Activated CD8-positive, alpha-beta memory T cell treated with anti-CD3 and anti-CD28 coated beads, Interleukin-2, amount 50 U/mL, for 48 hours (primary cell): ENCODE measurements at regions not wholly inside any gene's neighbourhood (a gene's known extent, or its start where the extent isn't known, plus 50 kb on each side); places are given as distances from the start of the nearest gene placed in this dataset.
"Not testable (repeated sequence)": the region's sequence is repeated elsewhere in the genome, so short reads cannot be mapped to it uniquely, and the experiment has no call there.

Source experiments
- DNase-seq: peaks from one replicate; pipeline ENCODE4 v3.0.0-alpha.2; 2020

DNA sequence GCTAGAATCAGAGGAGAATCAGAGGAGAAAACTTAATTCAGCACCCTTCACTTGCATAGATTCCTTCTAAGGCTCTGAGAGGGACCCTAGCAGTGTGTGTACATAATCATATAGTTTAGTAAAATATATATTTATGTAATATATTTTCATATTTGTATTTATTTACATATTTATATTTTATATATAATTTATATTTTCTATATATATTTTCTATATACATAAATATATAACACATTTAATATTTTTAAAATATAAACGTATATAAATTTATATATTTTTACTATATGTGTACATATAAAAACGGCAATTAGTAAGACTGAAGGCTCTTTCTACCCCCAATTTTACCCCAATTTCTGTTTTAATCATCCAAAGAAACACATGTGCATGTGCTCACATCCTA lies 80.3 kb downstream of the NXPE2 start:
- no peak for DNase-seq

DNA sequence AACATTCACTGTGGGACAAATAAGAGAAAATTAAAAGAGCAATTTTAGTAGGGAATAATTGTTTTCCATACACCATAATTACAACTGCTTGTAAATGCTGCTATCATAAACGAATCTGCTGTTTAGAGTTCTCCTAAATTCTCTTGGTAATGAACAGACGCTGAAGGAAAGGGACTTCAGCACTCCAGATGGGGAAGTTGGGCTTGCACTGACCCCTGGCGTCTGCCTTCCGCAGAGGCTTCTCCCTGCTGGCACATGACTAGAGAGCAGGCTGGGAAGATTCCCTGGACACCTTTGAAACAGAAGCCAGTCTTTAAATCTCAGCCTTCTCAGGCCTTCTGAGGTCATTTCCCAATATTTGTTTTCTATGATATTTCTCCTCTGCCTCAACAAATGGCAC lies 84.1 kb downstream of the NXPE2 start:
- DNase-seq, result no peak

GRCh38 chr11:114764563-114764962 lies 86.2 kb downstream of the NXPE2 start:
- DNase-seq, result no peak

GRCh38 chr11:114771172-114771571 lies 92.8 kb downstream of the NXPE2 start:
- no peak for DNase-seq

DNA sequence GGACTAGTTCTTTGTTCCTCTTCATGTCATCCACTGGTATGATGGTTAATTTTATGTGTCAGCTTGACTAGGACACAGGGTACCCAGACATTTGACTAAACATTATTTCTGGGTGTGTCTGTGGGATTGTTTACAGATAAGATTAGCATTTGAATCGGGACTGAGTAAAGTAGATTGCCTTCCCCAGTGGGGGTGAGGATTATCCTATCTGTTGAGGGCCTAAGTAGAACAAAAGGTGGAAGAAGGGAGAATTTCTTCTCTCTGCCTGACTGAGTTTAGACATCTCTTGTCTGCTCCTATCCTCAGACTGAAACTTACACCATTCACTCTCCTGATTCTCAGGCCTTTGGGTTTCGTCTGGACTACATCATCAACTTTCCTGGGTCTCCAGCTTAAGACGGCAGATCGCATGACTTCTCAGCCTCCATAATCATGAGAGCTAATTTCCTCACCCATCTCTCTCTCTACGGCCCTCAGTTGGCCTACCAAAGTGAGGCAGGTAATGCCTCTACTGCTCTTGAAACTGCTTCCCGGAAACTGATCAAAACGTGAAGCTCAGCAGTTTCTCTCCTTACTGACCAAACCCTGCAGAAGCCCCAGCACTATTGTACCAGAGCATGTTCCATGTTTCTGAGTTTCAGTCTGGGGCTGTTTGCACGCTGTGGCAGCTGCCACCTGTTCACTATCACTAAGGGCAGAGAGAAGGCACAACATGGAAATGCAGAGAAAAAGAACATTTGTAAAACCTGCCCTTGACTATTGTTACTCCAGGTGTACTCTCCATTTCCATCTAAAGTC lies 95.4 kb downstream of the NXPE2 start:
- DNase-seq, result no peak

DNA sequence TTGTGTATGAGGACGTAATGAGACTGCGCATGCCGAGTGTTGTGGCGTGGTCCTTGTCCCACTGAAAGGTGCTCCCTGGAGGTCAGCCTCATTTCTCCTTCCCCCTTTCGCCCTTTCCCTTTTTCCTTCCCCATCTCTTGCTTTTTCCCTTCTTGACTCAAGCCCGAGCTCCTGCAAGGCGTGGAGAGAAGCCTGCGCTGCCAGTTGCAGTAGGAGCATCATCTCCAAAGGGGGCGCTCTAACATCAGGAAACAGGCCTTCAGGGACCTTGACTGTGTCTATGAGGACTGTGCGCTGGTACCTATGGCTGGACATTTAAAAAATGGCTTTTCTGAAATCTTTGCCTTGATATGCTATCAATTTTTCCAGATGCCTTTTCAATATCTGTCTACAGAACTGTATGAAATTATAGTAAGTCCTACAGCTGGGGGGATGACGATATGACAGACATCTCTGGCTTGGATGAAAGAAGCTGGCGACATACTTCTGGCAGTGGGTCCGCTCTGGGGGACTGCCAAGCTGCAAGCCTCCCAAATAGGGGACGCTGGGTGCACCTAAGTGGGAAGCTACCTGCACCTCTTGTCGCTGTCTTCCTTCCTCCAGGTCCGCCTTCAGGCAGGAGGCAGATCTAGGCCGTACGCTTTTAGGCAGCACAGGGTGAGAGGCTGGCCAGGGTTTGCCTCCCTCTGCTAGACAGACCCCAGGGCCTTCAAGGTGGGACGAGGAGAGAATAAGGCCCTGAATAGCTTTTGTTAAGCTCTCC lies 96.5 kb downstream of the NXPE2 start:
- DNase-seq, result no peak

DNA sequence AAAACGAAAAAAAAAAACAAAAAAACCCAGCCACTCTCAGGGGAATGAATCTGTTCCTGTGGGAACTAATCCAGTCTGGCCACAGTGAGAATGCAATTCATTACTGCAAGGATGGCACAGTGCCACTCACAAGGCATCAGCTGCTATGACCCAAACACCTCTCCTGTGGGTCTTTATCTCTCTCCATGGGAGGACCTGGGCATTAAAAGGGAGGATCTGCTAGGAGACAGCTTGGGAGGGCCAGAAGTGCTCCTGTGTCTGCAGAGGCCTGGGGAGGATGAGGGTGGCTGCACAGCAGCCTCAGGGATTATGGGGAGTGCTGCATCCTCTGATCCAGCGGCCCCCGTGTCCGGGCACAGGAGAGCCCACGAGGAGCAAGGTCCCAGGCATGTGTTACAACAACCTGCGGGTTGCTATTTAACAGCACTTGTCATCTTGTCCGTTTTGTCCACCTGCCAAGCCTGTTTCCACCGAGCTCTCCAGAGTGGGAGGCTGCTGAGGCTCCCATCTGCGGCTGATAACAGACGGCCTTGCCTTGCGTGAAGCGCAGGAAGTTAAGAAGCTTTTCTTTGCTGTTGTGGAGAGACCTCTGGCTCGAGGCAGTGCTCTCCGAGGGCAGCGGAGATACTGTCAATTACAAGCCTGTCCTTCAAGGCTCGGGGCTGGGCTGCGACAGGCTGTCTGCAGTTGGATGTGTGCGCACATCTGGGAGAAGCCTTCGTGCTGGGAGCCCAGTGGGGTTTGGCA lies 97.7 kb downstream of the NXPE2 start:
- no peak for DNase-seq

DNA sequence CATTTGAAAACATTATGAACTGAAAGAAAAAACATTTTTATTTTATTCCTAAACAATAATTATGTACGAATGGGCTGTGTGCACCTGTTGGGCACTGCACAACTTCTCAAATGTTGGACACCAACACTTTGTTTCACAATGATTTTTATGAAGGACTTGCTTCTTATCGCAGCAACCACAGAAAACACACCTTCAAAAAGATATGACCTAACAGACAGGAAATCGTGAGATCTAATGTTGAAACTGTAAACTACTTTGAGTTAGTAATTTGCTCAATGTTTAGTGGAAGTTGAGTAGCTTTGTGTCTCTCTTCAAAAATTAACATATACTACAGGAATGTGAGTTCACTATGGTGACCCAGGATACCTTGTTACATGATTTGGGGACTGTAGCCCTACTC lies 98.6 kb downstream of the NXPE2 start:
- no peak for DNase-seq

- DNase-seq, result no peak
Measured at GRCh38 chr11:114779189-114779588, 100.9 kb downstream of the NXPE2 start.

DNA sequence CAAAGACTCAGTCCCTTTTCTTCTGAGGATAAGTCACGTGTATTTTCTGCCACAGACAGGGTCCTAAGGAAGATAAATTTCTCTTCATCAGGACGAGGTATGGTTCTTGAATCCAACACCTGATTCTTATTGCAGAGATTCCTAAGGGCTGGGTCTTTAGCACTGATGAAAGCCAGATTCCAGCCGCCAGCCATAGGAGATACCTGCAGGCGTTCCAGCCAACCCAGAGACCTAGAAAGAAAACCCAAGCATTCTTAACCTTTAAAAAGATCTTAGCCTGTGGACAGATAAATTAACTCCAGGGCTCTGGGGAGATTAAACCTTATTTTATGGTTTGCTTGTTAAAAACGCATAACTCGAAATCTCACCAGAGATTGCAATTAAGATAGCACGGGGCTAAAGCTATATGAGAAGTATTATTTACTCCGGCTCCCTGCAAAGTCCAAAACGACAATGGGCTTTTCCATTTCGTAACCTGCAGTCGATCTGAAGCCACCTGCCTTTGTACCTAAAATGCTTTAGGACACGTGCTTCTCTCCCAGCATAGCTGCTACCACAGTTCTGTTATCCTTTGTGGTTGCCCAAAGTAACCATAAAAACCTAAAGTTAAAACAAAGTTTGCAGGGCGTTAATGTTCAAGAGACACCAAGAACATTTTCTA lies 104.5 kb downstream of the NXPE2 start:
- no peak for DNase-seq

- no peak for DNase-seq
Measured at GRCh38 chr11:114783805-114784204, 105.5 kb downstream of the NXPE2 start.

GRCh38 chr11:114784216-114784615 lies 105.9 kb downstream of the NXPE2 start:
- DNase-seq, result no peak

DNA sequence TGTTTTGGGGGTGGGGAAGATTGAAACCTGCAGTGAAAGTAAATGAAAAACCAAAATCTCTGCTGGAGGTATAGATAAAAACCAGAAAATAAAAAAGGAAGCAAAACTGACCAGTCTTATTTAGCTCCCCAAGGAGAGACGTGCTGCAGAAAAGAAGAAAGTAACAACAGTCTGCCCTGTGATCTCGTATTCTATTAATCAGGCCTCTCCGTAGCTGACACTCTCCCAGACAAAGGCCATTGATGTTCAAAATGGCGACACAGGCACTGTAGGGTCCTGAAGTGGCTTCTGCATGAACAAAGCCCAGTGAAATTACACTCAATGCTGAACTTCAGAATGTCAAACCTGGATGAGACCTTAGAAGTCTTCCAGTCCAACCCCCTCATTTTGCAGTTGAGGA lies 106.6 kb downstream of the NXPE2 start:
- no peak for DNase-seq

- DNase-seq, result no peak
Measured at GRCh38 chr11:114785820-114786219, 107.5 kb downstream of the NXPE2 start.

GRCh38 chr11:114787126-114787525 lies 108.8 kb downstream of the NXPE2 start:
- no peak for DNase-seq

DNA sequence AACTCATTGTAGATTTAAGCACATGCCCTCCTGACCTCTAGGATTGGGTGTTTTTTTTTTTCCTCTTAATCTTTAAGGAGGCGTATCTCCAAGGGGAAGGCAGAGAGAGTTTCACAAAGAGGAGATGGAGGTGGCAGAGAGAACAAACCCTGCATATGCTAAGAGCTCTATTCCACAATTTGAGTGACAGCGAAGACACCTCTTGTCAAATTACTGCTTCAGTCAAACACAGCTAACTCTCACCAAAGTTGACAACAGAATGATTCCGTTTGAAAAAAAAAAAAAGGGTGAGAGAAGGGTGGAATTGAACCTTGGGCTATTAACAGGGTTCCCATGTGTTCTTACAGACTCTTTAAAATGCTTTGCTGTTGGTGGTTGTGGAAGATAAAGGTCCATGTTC lies 112.6 kb downstream of the NXPE2 start:
- DNase-seq, result no peak

GRCh38 chr11:114794048-114794684 lies 115.8 kb downstream of the NXPE2 start:
- no peak for DNase-seq

DNA sequence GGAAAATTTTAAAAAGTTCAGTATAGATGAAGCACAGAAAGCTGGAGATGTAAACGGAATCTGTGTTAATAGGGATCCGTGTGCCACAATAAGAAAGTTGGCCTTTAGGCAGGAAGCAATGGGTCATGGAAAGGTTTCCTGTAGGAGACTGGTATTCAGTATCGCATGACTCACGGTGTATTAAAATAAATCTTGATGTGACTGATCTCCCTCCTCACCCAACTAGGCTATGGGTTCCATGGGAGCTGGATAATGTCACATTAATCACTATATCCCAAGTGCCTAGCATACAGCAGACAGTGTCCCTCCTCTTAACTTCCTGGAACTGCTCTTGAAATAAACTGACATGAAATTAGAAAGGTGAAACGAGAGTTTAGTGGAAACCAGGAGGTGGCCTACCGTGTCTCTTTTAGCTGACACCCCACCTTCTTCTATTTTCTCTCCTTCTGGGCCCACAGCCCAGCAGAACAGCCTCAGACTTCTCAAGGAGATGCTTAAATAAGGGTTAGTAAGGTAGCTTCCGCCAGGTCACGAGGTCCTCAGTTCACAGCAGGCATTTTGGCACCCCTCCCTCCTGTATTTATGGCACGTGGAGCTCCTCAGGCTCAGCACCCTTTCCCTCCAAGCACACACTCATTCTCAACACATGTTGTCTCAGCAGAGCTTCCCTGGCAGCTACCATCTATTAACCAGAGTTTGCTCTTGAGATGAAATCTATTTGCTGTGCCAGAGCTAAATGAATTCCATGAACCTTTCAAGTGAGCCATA lies 118.8 kb downstream of the NXPE2 start:
- DNase-seq, result no peak

- no peak for DNase-seq
Measured at GRCh38 chr11:114799476-114799875, 121.1 kb downstream of the NXPE2 start.

- no peak for DNase-seq
Measured at GRCh38 chr11:114801773-114802172, 123.4 kb downstream of the NXPE2 start.

DNA sequence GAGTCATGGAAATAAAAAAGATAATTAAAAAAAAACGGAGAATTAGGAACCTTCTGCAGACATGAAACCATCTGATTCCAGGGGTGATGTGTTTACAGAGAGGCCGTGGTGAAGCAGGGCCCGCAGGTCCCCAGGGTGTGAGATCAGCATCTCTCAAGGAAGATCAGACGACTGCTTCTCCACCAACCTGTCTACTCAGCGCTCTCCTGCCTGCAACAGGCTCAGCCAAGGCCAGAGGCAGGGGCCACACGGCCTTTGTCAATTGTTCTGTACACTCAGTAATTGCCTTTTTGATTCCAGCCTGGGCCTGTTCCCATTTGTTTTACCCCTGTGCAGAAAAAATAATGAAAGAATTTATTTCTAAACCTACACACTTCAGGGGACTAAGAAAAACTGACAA lies 124.6 kb downstream of the NXPE2 start:
- no peak for DNase-seq

GRCh38 chr11:114805431-114805830 lies 127.1 kb downstream of the NXPE2 start:
- DNase-seq, result not testable (repeated sequence)
